ENCODE measurements at regions not wholly inside any gene's neighbourhood (a gene's known extent, or its start where the extent isn't known, plus 50 kb on each side); places are given as distances from the start of the nearest gene placed in this dataset.

DNA sequence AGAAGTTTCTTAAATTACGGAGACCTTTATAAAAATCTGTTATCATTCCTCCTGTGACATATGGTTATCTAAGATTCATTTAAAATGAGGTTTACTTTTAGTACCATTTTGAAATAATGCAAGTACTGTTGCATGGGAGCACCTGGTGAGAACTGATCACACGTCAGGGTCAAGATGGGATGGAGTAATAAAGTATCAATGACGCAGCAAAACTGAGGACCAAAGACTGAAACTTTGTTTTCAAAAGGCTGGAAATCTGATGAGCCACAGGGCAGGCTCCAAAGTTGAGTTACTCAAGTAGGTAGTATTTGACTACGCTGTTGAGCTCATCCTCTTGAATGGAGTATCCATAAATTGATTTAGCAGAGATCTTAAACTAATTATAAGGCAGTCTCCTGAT is 411.9 kb upstream of the ZNF804A start:
- TF ChIP-seq, protein P1, sequence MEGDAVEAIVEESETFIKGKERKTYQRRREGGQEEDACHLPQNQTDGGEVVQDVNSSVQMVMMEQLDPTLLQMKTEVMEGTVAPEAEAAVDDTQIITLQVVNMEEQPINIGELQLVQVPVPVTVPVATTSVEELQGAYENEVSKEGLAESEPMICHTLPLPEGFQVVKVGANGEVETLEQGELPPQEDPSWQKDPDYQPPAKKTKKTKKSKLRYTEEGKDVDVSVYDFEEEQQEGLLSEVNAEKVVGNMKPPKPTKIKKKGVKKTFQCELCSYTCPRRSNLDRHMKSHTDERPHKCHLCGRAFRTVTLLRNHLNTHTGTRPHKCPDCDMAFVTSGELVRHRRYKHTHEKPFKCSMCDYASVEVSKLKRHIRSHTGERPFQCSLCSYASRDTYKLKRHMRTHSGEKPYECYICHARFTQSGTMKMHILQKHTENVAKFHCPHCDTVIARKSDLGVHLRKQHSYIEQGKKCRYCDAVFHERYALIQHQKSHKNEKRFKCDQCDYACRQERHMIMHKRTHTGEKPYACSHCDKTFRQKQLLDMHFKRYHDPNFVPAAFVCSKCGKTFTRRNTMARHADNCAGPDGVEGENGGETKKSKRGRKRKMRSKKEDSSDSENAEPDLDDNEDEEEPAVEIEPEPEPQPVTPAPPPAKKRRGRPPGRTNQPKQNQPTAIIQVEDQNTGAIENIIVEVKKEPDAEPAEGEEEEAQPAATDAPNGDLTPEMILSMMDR (IDR thresholded peaks at IDR 0.05): no peak
- no peak for TF ChIP-seq POLR2A (IDR thresholded peaks at IDR 0.05)
